ENCODE measurements at regions not wholly inside any gene's neighbourhood (a gene's known extent, or its start where the extent isn't known, plus 50 kb on each side); places are given as distances from the start of the nearest gene placed in this dataset.

GRCh38 chr5:163089230-163089629 is 348.2 kb upstream of the CCNG1 start:
- H3K18ac ChIP-seq (ENCODE audit: low read depth, low read length), result no peak overlapping the region
- TF ChIP-seq RAD21 (IDR thresholded peaks at IDR 0.05; ENCODE audit: low read length), result no peak
- no peak for TF ChIP-seq SMC3 (IDR thresholded peaks at IDR 0.05; ENCODE audit: low read depth, low read length)
- TF ChIP-seq FOS (IDR thresholded peaks at IDR 0.05; ENCODE audit: low read depth, low read length), result no peak
- TF ChIP-seq RFX5 (IDR thresholded peaks at IDR 0.05; ENCODE audit: low read depth, low read length), result no peak
- TF ChIP-seq ELK1 (IDR thresholded peaks at IDR 0.05; ENCODE audit: borderline replicate concordance, low read depth, low read length), result no peak
- TF ChIP-seq CHD1 (IDR thresholded peaks at IDR 0.05; ENCODE audit: low read depth, low read length), result no peak
- no peak for TF ChIP-seq BHLHE40 (IDR thresholded peaks at IDR 0.05; ENCODE audit: low read depth, low read length)
- no peak for TF ChIP-seq MAFK (IDR thresholded peaks at IDR 0.05; ENCODE audit: low read depth, low read length)
- no peak for TF ChIP-seq USF2 (IDR thresholded peaks at IDR 0.05; ENCODE audit: low read depth, low read length)
- no peak for TF ChIP-seq RCOR1 (IDR thresholded peaks at IDR 0.05; ENCODE audit: insufficient replicate concordance, low read length)
- no peak for TF ChIP-seq MAZ (IDR thresholded peaks at IDR 0.05; ENCODE audit: borderline replicate concordance, low read depth, low read length)
- TF ChIP-seq NFE2L2 (IDR thresholded peaks at IDR 0.05; ENCODE audit: low read depth, low read length), result no peak
- no peak overlapping the region for H3K27ac ChIP-seq (ENCODE audit: insufficient read depth, low read length)
- no peak overlapping the region for H3K4ac ChIP-seq (ENCODE audit: low read depth, low read length)
- WGBS, 2 experiments (ENCODE audit: extremely low coverage in 2 of 2, insufficient read length in 1 of 2), result no CpG with 5 or more reads among the region's 1 CpG
- H3K4me1 ChIP-seq (ENCODE audit: control insufficient read depth, insufficient read depth, low read length), result no peaks in the 10 kb centered on the region
- in situ Hi-C loops (cut with MboI; ENCODE audit: low sequenced_read_pairs), result no loop called here
- H3K27me3 ChIP-seq (ENCODE audit: control insufficient read depth, insufficient read depth, low read length), result no peaks in the 10 kb centered on the region
- no peak overlapping the region for H4K8ac ChIP-seq (ENCODE audit: low read depth in 2 of 2, low read length in 2 of 2)
- no peak overlapping the region for H3K23ac ChIP-seq (ENCODE audit: low read depth, low read length)
- BruUV-seq (replicated peaks), result no TSS peak
- no peak for DNase-seq
- no peak overlapping the region for H4K5ac ChIP-seq (ENCODE audit: low read depth, low read length)
- H3K9ac ChIP-seq (ENCODE audit: low read depth, low read length), result no peak overlapping the region
- no peak overlapping the region for H2BK120ac ChIP-seq (ENCODE audit: low read depth, low read length)
- no peak overlapping the region for H3K56ac ChIP-seq (ENCODE audit: extremely low read depth, insufficient read depth, low read length)
- dilution Hi-C loops (cut with HindIII; ENCODE audit: low sequenced_read_pairs, unreplicated experiment), result no loop called here
- H4K20me1 ChIP-seq (ENCODE audit: insufficient read depth, low read length), result no peaks in the 10 kb centered on the region
- no peak for ATAC-seq (ENCODE audit: low read depth)
- H3K9me1 ChIP-seq (ENCODE audit: insufficient read depth, low read length), result no peaks in the 10 kb centered on the region
- H3K4me2 ChIP-seq (ENCODE audit: low read depth, low read length), result no peak overlapping the region
- H3K79me1 ChIP-seq (ENCODE audit: low read depth in 1 of 2, low read length in 2 of 2), result no peaks in the 10 kb centered on the region
- CTCF ChIA-PET, result no interaction called here
- no peak overlapping the region for H3K4me3 ChIP-seq (ENCODE audit: insufficient read depth, low read depth, low read length)
- no peak overlapping the region for H2BK15ac ChIP-seq (ENCODE audit: low read depth, low read length)
- H2AK9ac ChIP-seq (replicated peaks; ENCODE audit: low read depth, low read length, poor library complexity), result no peak overlapping the region
- POLR2A ChIA-PET (ENCODE audit: unreplicated experiment), result no interaction called here
- no peaks in the 10 kb centered on the region for H3K36me3 ChIP-seq (ENCODE audit: control insufficient read depth, insufficient read depth, low read length)
- H3K14ac ChIP-seq (replicated peaks; ENCODE audit: low read depth, low read length), result no peak overlapping the region
- intact Hi-C loops (cut with micrococcal nuclease), result no loop called here
- H2AK5ac ChIP-seq (ENCODE audit: low read depth, low read length), result no peak overlapping the region
- peaks cover 3% of the 10 kb centered on the region; the same call in 1 of the 2 replicates for H3K9me3 ChIP-seq (ENCODE audit: control insufficient read depth, insufficient read depth, low read length)
- H4K91ac ChIP-seq (ENCODE audit: insufficient read depth, low read depth, low read length), result no peak overlapping the region
- no peak overlapping the region for H2BK5ac ChIP-seq (ENCODE audit: low read depth, low read length, poor library complexity, severe bottlenecking)
- no peak overlapping the region for H2AFZ ChIP-seq (replicated peaks; ENCODE audit: low read length, poor library complexity)
- no peak overlapping the region for H2BK20ac ChIP-seq (ENCODE audit: low read depth, low read length)

All from IMR-90 (cell line).